CD8-positive, alpha-beta memory T cell (primary cell): ENCODE measurements at regions not wholly inside any gene's neighbourhood (a gene's known extent, or its start where the extent isn't known, plus 50 kb on each side); places are given as distances from the start of the nearest gene placed in this dataset.
A peak's percentile ranks its signal among the peaks of the same experiment; 100 is the strongest.
"Not testable (repeated sequence)": the region's sequence is repeated elsewhere in the genome, so short reads cannot be mapped to it uniquely, and the experiment has no call there.

Source experiments
- CTCF ChIA-PET: fragments of 350-600 bp; sonication (Branson Sonifier 250); formaldehyde crosslinking; loops from one replicate; lab custom pipeline; 2021; ENCODE audit warnings: antibody characterized with exemption; lab: Charles Lee
- POLR2A ChIA-PET: fragments of 350-600 bp; sonication (Branson Sonifier 250); formaldehyde crosslinking; loops from one replicate; lab custom pipeline; 2021; ENCODE audit warnings: antibody characterized with exemption; lab: Charles Lee
- DNase-seq, 5 donors: peaks; one replicate each; pipeline versions ENCODE4 v3.0.0 to v3.0.0-alpha.2; 2020 to 2022; ENCODE audit warnings: mixed read lengths in 1 of 5
- H3K27ac ChIP-seq: one replicate; pipeline ENCODE4 v1.7.0; 2013; ENCODE audit warnings: low read depth, mild to moderate bottlenecking, low read length, moderate library complexity
- H3K27me3 ChIP-seq: 2 replicates; pipeline ENCODE4 v1.7.0; 2013; ENCODE audit warnings: low read length, mild to moderate bottlenecking; ENCODE audit not compliant: insufficient read depth, poor library complexity, severe bottlenecking
- H3K36me3 ChIP-seq: 2 replicates; pipeline ENCODE4 v1.7.0; 2013; ENCODE audit warnings: mild to moderate bottlenecking, low read length, moderate library complexity; ENCODE audit not compliant: insufficient read depth
- H3K4me1 ChIP-seq: 2 replicates; pipeline ENCODE4 v1.7.0; 2013; ENCODE audit warnings: mild to moderate bottlenecking, low read length, moderate library complexity; ENCODE audit not compliant: insufficient read depth
- H3K4me3 ChIP-seq: 2 replicates; pipeline ENCODE4 v1.7.0; 2013; ENCODE audit warnings: mild to moderate bottlenecking, low read length
- H3K9me3 ChIP-seq: 2 replicates; pipeline ENCODE4 v1.7.0; 2013; ENCODE audit warnings: mild to moderate bottlenecking, low read length
- H3K27ac Mint-ChIP-seq, 8 donors: one replicate each; pipeline ENCODE4 v1.8.0; 2020 to 2021; ENCODE audit warnings: mixed read lengths in 8 of 8, mild to moderate bottlenecking in 6 of 8, inconsistent platforms in 3 of 8, moderate library complexity in 3 of 8
- H3K27me3 Mint-ChIP-seq, 2 donors: one replicate each; pipeline ENCODE4 v1.8.0; 2020 to 2021; ENCODE audit warnings: mixed read lengths in 2 of 2, mild to moderate bottlenecking in 1 of 2, moderate library complexity in 1 of 2
- H3K36me3 Mint-ChIP-seq, 3 donors: one replicate each; pipeline ENCODE4 v1.8.0; 2020 to 2021; ENCODE audit warnings: mixed read lengths in 3 of 3, inconsistent platforms in 1 of 3, mild to moderate bottlenecking in 1 of 3
- H3K4me1 Mint-ChIP-seq, 3 donors: one replicate each; pipeline ENCODE4 v1.8.0; 2020 to 2021; ENCODE audit warnings: mixed read lengths in 3 of 3, inconsistent platforms in 1 of 3, mild to moderate bottlenecking in 1 of 3
- H3K4me3 Mint-ChIP-seq, 7 donors: one replicate each; pipeline ENCODE4 v1.8.0; 2020 to 2021; ENCODE audit warnings: mixed read lengths in 7 of 7, mild to moderate bottlenecking in 6 of 7, moderate library complexity in 4 of 7, inconsistent platforms in 2 of 7
- H3K9me3 Mint-ChIP-seq, 5 donors: one replicate each; pipeline ENCODE4 v1.8.0; 2020 to 2022; ENCODE audit warnings: mixed read lengths in 5 of 5, mild to moderate bottlenecking in 3 of 5, moderate library complexity in 2 of 5, inconsistent platforms in 1 of 5

DNA sequence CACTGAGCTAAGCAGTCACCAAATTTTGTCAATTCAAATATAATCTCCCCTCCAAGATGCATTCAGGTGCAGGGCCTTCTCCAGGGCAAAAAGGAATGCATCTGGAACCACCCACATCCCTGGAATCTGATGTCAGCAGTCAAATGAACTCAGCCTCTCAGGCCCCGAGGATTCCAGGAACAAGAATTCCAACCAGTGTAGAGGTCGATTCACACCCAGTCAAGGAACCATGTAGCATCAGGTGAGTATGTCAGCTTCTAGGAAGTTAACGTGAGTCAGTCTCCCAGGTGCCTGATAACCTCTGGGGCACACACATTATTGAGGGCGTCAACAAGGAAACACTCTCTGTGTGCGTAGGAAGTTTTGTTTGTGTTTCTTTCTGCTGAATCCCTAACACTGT, 122.2 kb upstream of the VOPP1 start:
- peaks cover 4 to 10% of the 10 kb centered on the region in 2 donors for H3K27me3 Mint-ChIP-seq
- H3K4me1 Mint-ChIP-seq, result peaks cover 3 to 11% (median 6%) of the 10 kb centered on the region in 3 donors
- H3K4me1 ChIP-seq, H3K4me3 Mint-ChIP-seq, H3K27me3 ChIP-seq, H3K4me3 ChIP-seq, H3K36me3 Mint-ChIP-seq, H3K27ac Mint-ChIP-seq, H3K36me3 ChIP-seq, DNase-seq, POLR2A ChIA-PET, H3K9me3 Mint-ChIP-seq, H3K27ac ChIP-seq, H3K9me3 ChIP-seq, CTCF ChIA-PET: not testable (repeated sequence)

DNA sequence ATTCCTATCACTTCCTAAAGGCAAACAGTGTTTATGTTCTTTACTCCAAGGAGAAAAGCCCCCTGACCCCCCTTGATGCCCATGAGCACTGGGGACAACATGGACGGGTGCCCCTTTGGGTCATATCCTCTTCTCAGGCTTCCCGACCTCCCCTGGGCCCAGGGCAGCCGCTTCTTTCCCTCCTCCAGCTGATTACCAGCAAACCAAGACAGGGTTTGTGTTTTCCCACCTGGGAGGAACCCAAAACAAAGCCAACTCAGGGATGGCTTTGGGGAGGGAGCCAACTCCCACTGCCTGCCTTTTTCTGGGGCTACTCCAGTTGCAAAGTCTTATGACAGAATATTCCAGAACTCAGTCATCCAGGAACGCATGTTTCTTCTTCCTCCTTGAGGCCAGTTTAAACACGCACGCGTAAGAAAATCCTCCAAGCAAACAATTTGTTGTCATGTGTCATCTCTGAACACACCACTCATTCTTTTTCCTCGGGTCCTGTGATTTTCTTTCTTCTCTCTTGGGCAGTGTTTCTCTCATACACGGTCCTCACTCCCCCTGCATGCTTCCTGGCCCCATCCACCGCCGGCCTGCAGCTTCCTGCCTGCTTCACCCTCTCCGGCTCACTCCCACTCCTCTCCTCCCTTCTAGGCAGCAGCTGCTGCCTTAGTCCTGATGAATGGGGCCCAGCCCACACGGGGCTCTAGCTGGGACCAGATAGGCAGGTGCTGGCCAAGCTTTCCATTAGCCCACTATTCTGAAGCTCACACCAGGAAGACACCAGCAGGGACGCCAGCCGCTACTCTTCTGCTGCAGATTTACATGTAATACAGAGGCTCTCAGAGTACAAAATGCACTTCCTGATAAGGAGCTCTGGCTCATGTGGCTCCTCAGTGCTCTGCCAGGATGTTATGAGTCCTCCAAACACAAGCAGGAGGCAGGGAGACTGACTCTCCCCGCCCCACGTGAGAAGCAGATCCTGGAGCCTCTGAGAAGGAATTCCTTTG, 116.7 kb upstream of the VOPP1 start:
- H3K9me3 Mint-ChIP-seq, H3K9me3 ChIP-seq, POLR2A ChIA-PET, H3K4me3 ChIP-seq, H3K27ac ChIP-seq, H3K36me3 Mint-ChIP-seq, H3K4me3 Mint-ChIP-seq, CTCF ChIA-PET, H3K4me1 Mint-ChIP-seq, H3K36me3 ChIP-seq, DNase-seq, H3K27ac Mint-ChIP-seq, H3K27me3 ChIP-seq, H3K4me1 ChIP-seq: not testable (repeated sequence)
- H3K27me3 Mint-ChIP-seq, result peaks cover 15 to 17% of the 10 kb centered on the region in 2 donors

DNA sequence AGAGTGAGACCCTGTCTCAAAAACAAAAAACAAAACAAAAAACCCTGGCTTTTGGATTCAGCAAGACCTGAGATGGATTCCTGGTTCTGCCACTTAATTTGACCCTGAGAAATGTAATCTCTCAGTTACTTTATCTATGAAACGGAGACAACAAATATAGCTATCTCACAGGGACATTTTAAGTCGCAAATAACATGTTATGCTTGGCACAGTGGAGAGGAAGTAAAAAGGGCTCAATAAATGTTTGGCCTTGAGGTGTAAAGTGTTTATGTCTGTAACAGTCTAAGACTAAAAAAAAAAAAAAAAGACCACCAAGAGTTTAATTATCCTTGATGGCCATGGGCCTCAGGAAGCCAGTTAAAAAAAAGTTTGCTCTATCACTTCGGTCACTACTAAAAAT, 116.0 kb upstream of the VOPP1 start:
- H3K4me1 Mint-ChIP-seq, H3K4me3 ChIP-seq, H3K27ac ChIP-seq, POLR2A ChIA-PET, H3K36me3 ChIP-seq, H3K9me3 Mint-ChIP-seq, H3K36me3 Mint-ChIP-seq, H3K4me1 ChIP-seq, H3K9me3 ChIP-seq, H3K27ac Mint-ChIP-seq, CTCF ChIA-PET, H3K4me3 Mint-ChIP-seq, H3K27me3 ChIP-seq, DNase-seq: not testable (repeated sequence)
- peaks cover 15 to 17% of the 10 kb centered on the region in 2 donors for H3K27me3 Mint-ChIP-seq

DNA sequence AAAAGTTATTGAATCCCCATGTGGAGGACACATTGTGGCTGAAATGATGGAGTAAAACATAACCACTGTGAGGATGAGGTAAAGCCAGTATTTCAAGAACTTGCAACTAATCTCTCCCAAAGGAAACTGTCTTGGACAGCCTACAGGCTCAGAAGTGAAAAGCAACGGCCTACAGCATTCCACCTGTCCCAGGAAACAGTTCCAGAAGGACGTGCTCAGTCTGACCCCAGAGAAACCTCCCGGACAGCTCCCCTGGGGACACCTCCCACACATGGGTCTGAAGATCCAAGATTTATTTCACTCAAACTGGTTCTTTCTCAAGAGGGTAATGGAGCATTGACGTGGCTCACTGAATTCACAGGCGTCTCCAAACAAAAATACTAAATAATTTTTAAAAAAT, 115.0 kb upstream of the VOPP1 start:
- H3K9me3 Mint-ChIP-seq, H3K4me3 Mint-ChIP-seq, H3K36me3 Mint-ChIP-seq, H3K27ac ChIP-seq, H3K27ac Mint-ChIP-seq, POLR2A ChIA-PET, DNase-seq, CTCF ChIA-PET, H3K27me3 ChIP-seq, H3K36me3 ChIP-seq, H3K4me1 Mint-ChIP-seq, H3K4me1 ChIP-seq, H3K4me3 ChIP-seq, H3K9me3 ChIP-seq: not testable (repeated sequence)
- peaks cover 15 to 17% of the 10 kb centered on the region in 2 donors for H3K27me3 Mint-ChIP-seq

DNA sequence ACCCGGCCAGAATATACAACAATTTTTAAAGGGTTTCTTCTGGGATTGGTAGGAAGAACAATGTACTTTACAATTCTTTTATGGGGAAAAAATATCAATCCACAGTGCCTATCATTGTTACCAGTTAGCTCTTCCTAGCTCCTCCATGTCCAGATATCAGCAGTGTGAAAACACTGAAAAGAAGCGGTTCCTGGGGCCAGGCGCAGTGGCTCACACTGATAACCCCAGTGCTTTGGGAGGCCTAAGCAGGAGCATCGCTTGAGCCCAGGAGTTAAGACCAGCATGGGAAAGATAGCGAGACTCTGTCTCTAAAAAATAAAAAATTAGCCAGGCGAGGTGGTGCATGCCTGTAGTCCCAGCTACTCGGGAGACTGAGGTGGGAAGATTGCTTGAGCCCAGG, 114.5 kb upstream of the VOPP1 start:
- H3K4me3 Mint-ChIP-seq, H3K4me1 ChIP-seq, H3K27ac ChIP-seq, H3K4me1 Mint-ChIP-seq, H3K9me3 Mint-ChIP-seq, H3K27me3 ChIP-seq, H3K27ac Mint-ChIP-seq, CTCF ChIA-PET, POLR2A ChIA-PET, DNase-seq, H3K36me3 Mint-ChIP-seq, H3K36me3 ChIP-seq, H3K4me3 ChIP-seq, H3K9me3 ChIP-seq: not testable (repeated sequence)
- peaks cover 15 to 17% of the 10 kb centered on the region in 2 donors for H3K27me3 Mint-ChIP-seq

DNA sequence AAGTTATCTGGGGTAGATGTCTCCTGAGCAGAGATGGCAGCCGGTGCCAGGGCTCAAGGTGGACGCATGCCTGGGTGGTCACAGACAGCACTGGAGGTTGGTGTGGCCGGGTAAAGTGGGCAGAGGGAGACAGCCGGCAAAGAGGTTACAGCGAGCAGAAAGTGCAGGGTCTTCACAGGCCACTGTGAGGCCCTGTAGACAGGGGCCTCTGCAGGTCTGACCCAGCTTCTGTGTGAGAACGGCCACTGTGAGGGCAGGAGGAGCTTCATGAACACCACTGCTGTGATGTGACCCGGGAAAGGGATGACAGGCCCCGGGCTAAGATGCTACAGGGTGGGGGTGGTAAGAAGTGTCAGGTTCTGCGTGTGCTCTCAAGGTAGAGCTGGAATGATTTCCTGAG, 111.2 kb upstream of the VOPP1 start:
- H3K27me3 ChIP-seq, POLR2A ChIA-PET, H3K4me1 ChIP-seq, H3K36me3 ChIP-seq, DNase-seq, H3K4me1 Mint-ChIP-seq, H3K36me3 Mint-ChIP-seq, H3K27ac ChIP-seq, H3K9me3 Mint-ChIP-seq, H3K4me3 Mint-ChIP-seq, CTCF ChIA-PET, H3K27ac Mint-ChIP-seq, H3K4me3 ChIP-seq, H3K9me3 ChIP-seq, H3K27me3 Mint-ChIP-seq: not testable (repeated sequence)

DNA sequence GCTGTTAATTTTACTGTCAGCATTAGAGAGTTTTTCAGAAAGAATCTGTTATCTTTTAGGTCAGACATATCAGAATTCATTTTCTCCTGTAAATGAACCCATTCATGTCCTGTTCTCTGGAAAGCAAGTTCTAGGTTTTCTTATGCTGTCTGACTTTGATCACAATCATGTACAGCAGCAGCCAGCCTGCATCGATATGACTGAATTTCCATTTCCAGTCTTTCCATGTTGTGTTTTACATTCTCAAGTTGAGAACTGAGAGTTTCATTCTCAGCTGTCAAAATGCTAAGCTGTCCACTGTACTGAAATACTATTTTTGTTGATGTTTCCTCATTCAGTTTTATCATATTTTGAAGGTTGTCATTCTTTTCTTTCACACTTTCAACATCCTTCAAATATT, 103.3 kb upstream of the VOPP1 start:
- H3K4me3 Mint-ChIP-seq, H3K27ac ChIP-seq, H3K9me3 Mint-ChIP-seq, H3K27me3 Mint-ChIP-seq, H3K9me3 ChIP-seq, DNase-seq, H3K4me3 ChIP-seq, H3K36me3 ChIP-seq, H3K27me3 ChIP-seq, H3K4me1 ChIP-seq, H3K36me3 Mint-ChIP-seq, POLR2A ChIA-PET, H3K4me1 Mint-ChIP-seq, CTCF ChIA-PET: not testable (repeated sequence)
- H3K27ac Mint-ChIP-seq, result peak overlapping the region in 1 of 8 donors; percentile 31

DNA sequence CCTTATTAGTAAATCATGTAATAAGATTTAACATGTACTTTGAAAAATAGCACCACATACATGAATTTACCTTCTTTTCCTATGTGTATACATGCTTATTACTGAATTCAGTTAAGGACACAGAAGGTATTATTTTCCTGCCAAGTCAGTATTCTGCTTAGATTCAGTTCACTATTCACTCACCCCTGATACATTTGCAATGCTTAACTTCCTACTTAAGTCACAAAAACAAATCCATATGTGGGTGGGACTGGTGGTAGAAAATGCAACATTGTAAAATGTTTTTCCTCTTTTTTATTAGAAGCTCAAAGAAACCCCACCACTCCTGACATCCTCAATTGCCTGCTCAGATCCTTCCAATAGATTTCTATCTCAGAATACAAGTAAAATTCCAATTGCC, 101.2 kb upstream of the VOPP1 start:
- H3K27ac ChIP-seq, H3K9me3 Mint-ChIP-seq, H3K36me3 ChIP-seq, H3K27ac Mint-ChIP-seq, H3K9me3 ChIP-seq, DNase-seq, H3K27me3 ChIP-seq, H3K4me3 ChIP-seq, H3K36me3 Mint-ChIP-seq, CTCF ChIA-PET, H3K4me3 Mint-ChIP-seq, H3K4me1 ChIP-seq, H3K4me1 Mint-ChIP-seq, H3K27me3 Mint-ChIP-seq, POLR2A ChIA-PET: not testable (repeated sequence)
